ENCODE measurements at regions not wholly inside any gene's neighbourhood (a gene's known extent, or its start where the extent isn't known, plus 50 kb on each side); places are given as distances from the start of the nearest gene placed in this dataset.

DNA sequence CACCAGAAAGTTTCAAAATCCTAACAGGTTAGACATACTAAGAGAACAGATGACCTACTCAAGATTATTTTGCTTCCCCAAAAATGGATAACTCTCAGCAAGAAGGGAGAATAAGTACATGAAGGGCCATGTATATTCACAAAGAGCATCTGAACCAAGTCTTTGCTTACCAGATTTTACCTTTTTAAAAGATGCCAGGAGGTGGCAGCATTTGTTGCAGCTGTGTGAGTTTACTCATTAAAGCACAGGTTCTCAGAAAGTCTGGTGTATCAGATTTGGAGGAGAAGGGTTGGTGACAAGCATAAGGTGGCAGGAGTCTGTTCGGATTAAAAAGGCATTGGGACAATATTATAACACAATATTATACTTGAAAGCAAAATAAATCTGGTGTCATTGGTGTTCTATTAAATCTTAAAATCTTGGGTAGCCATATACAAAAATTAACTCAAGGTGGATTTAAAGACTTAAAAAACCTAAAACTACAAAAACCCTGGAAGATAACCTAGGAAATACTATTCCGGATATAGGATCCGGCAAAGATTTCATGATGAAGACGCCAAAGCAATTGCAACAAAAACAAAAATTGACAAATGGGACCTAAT is 51.3 kb upstream of the NFKB1 start:
- peak; percentile 46 for DNase-seq
- Mint-ChIP-seq H3K27ac (no peak overlapping the region), H3K36me3 (ENCODE audit: low read depth) (no peaks in the 10 kb centered on the region), H3K9me3 (no peaks in the 10 kb centered on the region), H3K4me1 (ENCODE audit: low read depth) (no peaks in the 10 kb centered on the region), H3K4me3 (no peak overlapping the region), H3K27me3 (ENCODE audit: insufficient read depth) (no peaks in the 10 kb centered on the region)
- TF ChIP-seq, protein P1, sequence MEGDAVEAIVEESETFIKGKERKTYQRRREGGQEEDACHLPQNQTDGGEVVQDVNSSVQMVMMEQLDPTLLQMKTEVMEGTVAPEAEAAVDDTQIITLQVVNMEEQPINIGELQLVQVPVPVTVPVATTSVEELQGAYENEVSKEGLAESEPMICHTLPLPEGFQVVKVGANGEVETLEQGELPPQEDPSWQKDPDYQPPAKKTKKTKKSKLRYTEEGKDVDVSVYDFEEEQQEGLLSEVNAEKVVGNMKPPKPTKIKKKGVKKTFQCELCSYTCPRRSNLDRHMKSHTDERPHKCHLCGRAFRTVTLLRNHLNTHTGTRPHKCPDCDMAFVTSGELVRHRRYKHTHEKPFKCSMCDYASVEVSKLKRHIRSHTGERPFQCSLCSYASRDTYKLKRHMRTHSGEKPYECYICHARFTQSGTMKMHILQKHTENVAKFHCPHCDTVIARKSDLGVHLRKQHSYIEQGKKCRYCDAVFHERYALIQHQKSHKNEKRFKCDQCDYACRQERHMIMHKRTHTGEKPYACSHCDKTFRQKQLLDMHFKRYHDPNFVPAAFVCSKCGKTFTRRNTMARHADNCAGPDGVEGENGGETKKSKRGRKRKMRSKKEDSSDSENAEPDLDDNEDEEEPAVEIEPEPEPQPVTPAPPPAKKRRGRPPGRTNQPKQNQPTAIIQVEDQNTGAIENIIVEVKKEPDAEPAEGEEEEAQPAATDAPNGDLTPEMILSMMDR (IDR thresholded peaks at IDR 0.05) = peak; percentile 81

GRCh38 chr4:102451266-102451665 is 49.9 kb upstream of the NFKB1 start:
- Mint-ChIP-seq H3K4me3 (no peak overlapping the region), H3K27ac (no peak overlapping the region), H3K27me3 (ENCODE audit: insufficient read depth) (no peaks in the 10 kb centered on the region), H3K36me3 (ENCODE audit: low read depth) (no peaks in the 10 kb centered on the region), H3K4me1 (ENCODE audit: low read depth) (no peaks in the 10 kb centered on the region), H3K9me3 (no peaks in the 10 kb centered on the region)
- TF ChIP-seq, protein P1 (IDR thresholded peaks at IDR 0.05) = no peak
- DNase-seq = no peak
